Right lobe of liver (tissue), 6 donors: ENCODE measurements at regions not wholly inside any gene's neighbourhood (a gene's known extent, or its start where the extent isn't known, plus 50 kb on each side); places are given as distances from the start of the nearest gene placed in this dataset.
A peak's percentile ranks its signal among the peaks of the same experiment; 100 is the strongest.

ENCODE experiments used
- ATAC-seq, 4 donors: fragments of 200-7000 bp; cut with Tn5 transposase; one replicate each; pipeline ENCODE4 v1.9.1; 2020; ENCODE audit warnings: mild to moderate bottlenecking in 4 of 4, moderate library complexity in 4 of 4
- DNase-seq, 3 donors: peaks; one replicate each; pipeline ENCODE4 v3.0.0-alpha.2; 2020
- H3K27ac ChIP-seq, 3 donors: fragments of 200-600 bp; one replicate each; pipeline ENCODE4 v1.8.0; 2022
- H3K27me3 ChIP-seq, 2 donors: fragments of 200-600 bp; one replicate each; pipeline ENCODE4 v1.8.0; 2022
- H3K36me3 ChIP-seq, 4 donors: fragments of 200-600 bp; sonication (generic) in 1 of 4; one replicate each; pipeline versions ENCODE4 v1.5.1 to v1.8.0; 2017 to 2022; ENCODE audit warnings: control low read depth in 1 of 4
- H3K4me1 ChIP-seq, 4 donors: fragments of 200-600 bp; sonication (generic) in 1 of 4; one replicate each; pipeline versions ENCODE4 v1.5.1 to v1.8.0; 2017 to 2022; ENCODE audit warnings: control low read depth in 1 of 4
- H3K4me3 ChIP-seq, 3 donors: fragments of 200-600 bp; one replicate each; pipeline ENCODE4 v1.8.0; 2022
- H3K9me3 ChIP-seq, 4 donors: fragments of 200-600 bp; sonication (generic) in 1 of 4; one replicate each; pipeline versions ENCODE4 v1.5.1 to v1.8.0; 2017 to 2022; ENCODE audit warnings: control low read depth in 1 of 4
- POLR2A ChIP-seq: fragments of 450-650 bp; IDR thresholded peaks from one replicate; pipeline ENCODE4 v1.6.1; 2017; ENCODE audit warnings: antibody characterized with exemption, mild to moderate bottlenecking
- WGBS: methylation state at CpG from one replicate; pipeline ENCODE4 v1.1.6; 2018; ENCODE audit warnings: low coverage, low lambda C conversion rate; ENCODE audit not compliant: insufficient coverage; ENCODE audit errors: missing lambda C conversion rate; 5-methylcytosine and 5-hydroxymethylcytosine counted together
- intact Hi-C, 2 donors: fragments of 100-400 bp; cut with DNase I; formaldehyde crosslinking; loops; one replicate each; pipeline versions ENCODE4 v1.11.2 to v1.14.1; 2022
- TF ChIP-seq, protein P1 (sequence below), 4 donors: fragments of 200-600 bp in 3 of 4; fragments of 450-650 bp in 1 of 4; IDR thresholded peaks; one replicate each; pipeline versions ENCODE4 v1.5.1 to v1.8.0; 2016 to 2022; ENCODE audit warnings: antibody characterized with exemption in 4 of 4, mild to moderate bottlenecking in 2 of 4
- donor health status: DM: no; HTN: yes; CAD: no.
- donor health status: DM: no; HTN: no; CAD: no.
- donor health status: DM: no; HTN: no; CAD: no.
- donor health status: DM: no; HTN: yes; CAD: no.
- donor health status: DM: no; HTN: yes; CAD: no.

DNA sequence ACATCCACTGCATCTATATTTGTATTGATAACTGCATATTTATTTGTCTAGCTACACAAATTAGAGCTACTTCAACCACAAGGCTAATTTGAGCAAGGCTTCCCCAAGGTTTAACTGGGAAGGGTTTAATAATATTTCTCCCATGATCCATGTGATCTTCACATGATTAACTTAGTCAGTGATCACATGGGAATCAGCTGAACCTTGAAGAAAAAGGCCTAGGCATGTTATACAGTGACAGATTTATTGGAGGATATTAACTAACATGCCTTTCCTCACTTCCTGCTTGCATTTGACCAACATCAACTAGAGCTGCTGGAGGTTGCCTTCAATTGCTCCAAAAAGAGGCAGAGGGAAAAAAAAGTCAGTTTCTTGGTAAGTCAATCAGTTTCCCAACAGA lies 417.0 kb downstream of the HAO1 start:
- no peaks in the 10 kb centered on the region for H3K36me3 ChIP-seq
- DNase-seq = no peak
- TF ChIP-seq, protein P1, sequence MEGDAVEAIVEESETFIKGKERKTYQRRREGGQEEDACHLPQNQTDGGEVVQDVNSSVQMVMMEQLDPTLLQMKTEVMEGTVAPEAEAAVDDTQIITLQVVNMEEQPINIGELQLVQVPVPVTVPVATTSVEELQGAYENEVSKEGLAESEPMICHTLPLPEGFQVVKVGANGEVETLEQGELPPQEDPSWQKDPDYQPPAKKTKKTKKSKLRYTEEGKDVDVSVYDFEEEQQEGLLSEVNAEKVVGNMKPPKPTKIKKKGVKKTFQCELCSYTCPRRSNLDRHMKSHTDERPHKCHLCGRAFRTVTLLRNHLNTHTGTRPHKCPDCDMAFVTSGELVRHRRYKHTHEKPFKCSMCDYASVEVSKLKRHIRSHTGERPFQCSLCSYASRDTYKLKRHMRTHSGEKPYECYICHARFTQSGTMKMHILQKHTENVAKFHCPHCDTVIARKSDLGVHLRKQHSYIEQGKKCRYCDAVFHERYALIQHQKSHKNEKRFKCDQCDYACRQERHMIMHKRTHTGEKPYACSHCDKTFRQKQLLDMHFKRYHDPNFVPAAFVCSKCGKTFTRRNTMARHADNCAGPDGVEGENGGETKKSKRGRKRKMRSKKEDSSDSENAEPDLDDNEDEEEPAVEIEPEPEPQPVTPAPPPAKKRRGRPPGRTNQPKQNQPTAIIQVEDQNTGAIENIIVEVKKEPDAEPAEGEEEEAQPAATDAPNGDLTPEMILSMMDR (IDR thresholded peaks at IDR 0.05) = no peak
- TF ChIP-seq POLR2A = no peak
- no peak for ATAC-seq
- H3K27me3 ChIP-seq = no peaks in the 10 kb centered on the region
- H3K4me1 ChIP-seq = no peaks in the 10 kb centered on the region
- intact Hi-C loops = no loop called here
- H3K9me3 ChIP-seq = no peaks in the 10 kb centered on the region
- no peak overlapping the region for H3K4me3 ChIP-seq
- H3K27ac ChIP-seq = no peak overlapping the region

DNA sequence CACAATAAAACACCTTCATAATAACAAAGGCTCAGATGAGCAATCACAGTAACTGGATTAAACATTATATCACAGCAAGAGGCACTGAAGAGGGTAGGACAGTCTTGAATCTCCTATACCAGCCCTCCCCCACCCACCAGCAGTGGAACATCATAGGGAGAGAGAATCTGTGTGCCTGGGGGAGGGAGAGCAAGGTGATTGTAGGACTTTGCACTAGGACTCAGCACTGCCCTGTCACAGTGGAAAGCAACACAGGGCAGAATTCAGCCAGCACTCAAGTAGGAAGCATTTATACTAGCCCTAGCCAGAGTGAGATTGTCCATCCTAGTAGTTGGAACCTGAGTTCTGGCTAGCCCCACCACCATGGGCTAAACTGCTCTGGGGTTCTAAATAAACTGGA lies 400.2 kb downstream of the HAO1 start:
- no peaks in the 10 kb centered on the region for H3K9me3 ChIP-seq
- H3K36me3 ChIP-seq = no peaks in the 10 kb centered on the region
- intact Hi-C loops = no loop called here
- no peaks in the 10 kb centered on the region for H3K27me3 ChIP-seq
- peak; percentile 85 to 93 (median 86) for ATAC-seq
- DNase-seq = peak; percentile 19 to 68 (median 55)
- no peak overlapping the region for H3K4me3 ChIP-seq
- TF ChIP-seq POLR2A = no peak
- TF ChIP-seq, protein P1 (IDR thresholded peaks at IDR 0.05) = no peak
- H3K27ac ChIP-seq = peak overlapping the region in 2 of 3 donors; percentile 51 to 57
- peaks cover 0 to 11% (median 4%) of the 10 kb centered on the region in 4 donors for H3K4me1 ChIP-seq

DNA sequence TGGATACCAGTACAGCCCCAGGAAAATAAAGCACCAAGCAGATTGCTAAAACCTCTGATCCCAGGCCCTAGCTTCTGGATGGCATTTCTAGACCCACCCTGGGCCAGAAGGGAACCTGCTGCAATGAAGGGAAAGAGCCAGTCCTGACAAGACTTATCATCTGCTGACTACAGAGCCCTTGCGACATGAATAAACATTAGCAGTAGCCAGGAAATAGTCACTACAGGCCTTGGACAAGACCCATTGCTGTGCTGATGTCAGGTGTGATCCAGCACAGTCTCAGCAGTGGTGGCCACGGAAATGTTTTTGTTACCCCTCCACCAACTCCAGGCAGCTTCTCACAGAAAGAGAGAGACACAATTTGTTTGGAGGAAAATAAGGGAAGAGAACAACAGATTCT lies 399.3 kb downstream of the HAO1 start:
- H3K9me3 ChIP-seq = peaks cover 0 to 2% (median 0%) of the 10 kb centered on the region in 4 donors
- no peak for TF ChIP-seq POLR2A
- TF ChIP-seq, protein P1 (IDR thresholded peaks at IDR 0.05) = no peak
- peaks cover 0 to 11% (median 4%) of the 10 kb centered on the region in 4 donors for H3K4me1 ChIP-seq
- DNase-seq (peak; percentile 32 to 74 (median 53)), ATAC-seq (peak; percentile 96 to 99 (median 98))
- H3K27ac ChIP-seq = peak overlapping the region in 2 of 3 donors; percentile 51 to 57
- H3K4me3 ChIP-seq = no peak overlapping the region
- WGBS = 37% methylated on average over 2 of the region's 2 CpGs
- H3K27me3 ChIP-seq = no peaks in the 10 kb centered on the region
- H3K36me3 ChIP-seq = no peaks in the 10 kb centered on the region
- intact Hi-C loops = no loop called here

DNA sequence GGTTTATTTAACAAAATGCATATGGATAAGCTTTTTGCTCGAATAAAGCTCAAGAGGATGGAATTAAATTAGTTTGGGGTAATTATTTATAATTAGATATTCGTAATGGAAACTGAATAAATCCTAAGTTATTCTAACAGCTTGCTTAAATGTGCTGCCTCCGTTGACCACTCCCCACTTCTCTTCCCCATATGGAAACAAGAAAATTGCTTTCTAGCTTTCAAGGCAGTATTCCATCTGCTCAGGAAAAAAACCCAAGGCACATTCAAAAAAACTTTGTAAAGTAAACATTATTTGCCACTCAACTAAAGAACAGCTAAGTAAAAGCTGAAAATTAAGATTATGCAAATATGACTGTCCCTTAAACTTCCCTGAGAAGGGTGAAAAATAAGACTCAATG lies 369.2 kb downstream of the HAO1 start:
- ATAC-seq (no peak), DNase-seq (no peak)
- Histone ChIP-seq H3K27ac (no peak overlapping the region), H3K4me1 (no peaks in the 10 kb centered on the region), H3K4me3 (no peak overlapping the region), H3K27me3 (no peaks in the 10 kb centered on the region), H3K9me3 (no peaks in the 10 kb centered on the region), H3K36me3 (no peaks in the 10 kb centered on the region)
- WGBS = 79% methylated on average over 3 of the region's 3 CpGs
- intact Hi-C loops = no loop called here
- TF ChIP-seq POLR2A = no peak
- TF ChIP-seq, protein P1 (IDR thresholded peaks at IDR 0.05) = no peak

DNA sequence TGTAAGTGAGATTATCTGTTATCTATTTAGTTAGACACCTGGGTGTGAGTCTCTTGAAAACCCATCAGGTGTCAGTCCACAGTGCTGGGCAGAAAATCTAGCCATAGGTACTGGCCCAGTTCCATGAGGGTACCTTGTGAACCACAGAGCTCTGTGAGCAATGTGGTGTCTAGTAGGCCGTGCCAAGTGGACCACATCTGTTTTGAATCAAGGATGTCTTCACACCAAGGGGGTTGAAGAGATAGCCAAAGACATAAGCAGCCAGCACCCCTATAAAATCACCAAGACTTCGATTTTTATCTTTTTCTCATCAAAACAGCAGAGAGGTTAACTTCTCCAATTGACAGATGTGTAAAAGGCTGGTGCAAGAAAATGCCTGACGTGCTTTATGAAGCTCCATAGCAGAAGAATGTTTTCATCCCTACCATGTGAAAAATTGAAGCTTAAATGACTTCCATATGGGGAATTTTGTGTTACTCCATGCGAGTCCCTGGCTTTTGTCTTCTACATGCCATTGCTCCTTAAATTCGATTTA lies 368.7 kb downstream of the HAO1 start:
- Histone ChIP-seq H3K4me3 (no peak overlapping the region), H3K9me3 (no peaks in the 10 kb centered on the region), H3K27me3 (no peaks in the 10 kb centered on the region), H3K4me1 (no peaks in the 10 kb centered on the region), H3K36me3 (no peaks in the 10 kb centered on the region), H3K27ac (no peak overlapping the region)
- TF ChIP-seq POLR2A = no peak
- TF ChIP-seq, protein P1 (IDR thresholded peaks at IDR 0.05) = no peak
- intact Hi-C loops = no loop called here
- ATAC-seq = no peak
- WGBS = 86% methylated on average over 5 of the region's 5 CpGs
- no peak for DNase-seq
